ENCODE measurements at regions not wholly inside any gene's neighbourhood (a gene's known extent, or its start where the extent isn't known, plus 50 kb on each side); places are given as distances from the start of the nearest gene placed in this dataset.

- DNase-seq = no peak
These were observed 400.7 kb upstream of the TNP1 start for GRCh38 chr2:217260441-217261115.

- no peak for DNase-seq
These were observed 398.3 kb upstream of the TNP1 start for GRCh38 chr2:217258170-217258569.

GRCh38 chr2:217256251-217256650, 396.4 kb upstream of the TNP1 start:
- no peak for DNase-seq

GRCh38 chr2:217254111-217254510, 394.2 kb upstream of the TNP1 start:
- DNase-seq = no peak

- no peak for DNase-seq
These were observed 392.3 kb upstream of the TNP1 start for GRCh38 chr2:217252181-217252580.

- DNase-seq = no peak
These were observed 390.2 kb upstream of the TNP1 start for GRCh38 chr2:217250013-217250524.

- no peak for DNase-seq
These were observed 389.5 kb upstream of the TNP1 start for GRCh38 chr2:217249121-217250012.

- peak; percentile 87 for DNase-seq
These were observed 388.6 kb upstream of the TNP1 start for GRCh38 chr2:217248312-217248935.

- peak; percentile 34 for DNase-seq
These were observed 387.6 kb upstream of the TNP1 start for GRCh38 chr2:217247476-217247875.

GRCh38 chr2:217246108-217246507, 386.2 kb upstream of the TNP1 start:
- no peak for DNase-seq

GRCh38 chr2:217244815-217245214, 385.0 kb upstream of the TNP1 start:
- DNase-seq = no peak

GRCh38 chr2:217242947-217243346, 383.1 kb upstream of the TNP1 start:
- no peak for DNase-seq

- DNase-seq = no peak
These were observed 371.9 kb upstream of the TNP1 start for GRCh38 chr2:217231724-217232123.

GRCh38 chr2:217231212-217231611, 371.3 kb upstream of the TNP1 start:
- no peak for DNase-seq

GRCh38 chr2:217228732-217229131, 368.9 kb upstream of the TNP1 start:
- no peak for DNase-seq

- DNase-seq = no peak
These were observed 367.9 kb upstream of the TNP1 start for GRCh38 chr2:217227794-217228193.

- DNase-seq = no peak
These were observed 365.7 kb upstream of the TNP1 start for GRCh38 chr2:217225596-217225995.

GRCh38 chr2:217223222-217223930, 363.5 kb upstream of the TNP1 start:
- DNase-seq = peak; percentile 88

GRCh38 chr2:217222309-217222910, 362.5 kb upstream of the TNP1 start:
- peak; percentile 90 for DNase-seq

- peak; percentile 58 for DNase-seq
These were observed 360.6 kb upstream of the TNP1 start for GRCh38 chr2:217220228-217221013.

GRCh38 chr2:217219164-217219520, 359.3 kb upstream of the TNP1 start:
- DNase-seq = no peak

All from hematopoietic multipotent progenitor cell treated with erythropoietin and hydrocortisone succinate and interleukin-3 and kit ligand, for 4 days (in vitro differentiated cells).